HCT116 (cell line): ENCODE measurements at regions not wholly inside any gene's neighbourhood (a gene's known extent, or its start where the extent isn't known, plus 50 kb on each side); places are given as distances from the start of the nearest gene placed in this dataset.

Experiments
- ATAC-seq: fragments of 200-7000 bp; cut with Tn5 transposase; 2 replicates; pipeline ENCODE4 v1.9.1; 2020; ENCODE audit warnings: mild to moderate bottlenecking, moderate library complexity
- BruUV-seq: library from RNA; stranded (reverse); fragments of 400-500 nt; replicated peaks from 2 replicates; lab custom pipeline; 2021; lab: Mats Ljungman, UMichigan
- CTCF ChIA-PET: fragments of 300-600 bp; sonication (Branson Sonifier 250); formaldehyde crosslinking; loops from one replicate; lab custom pipeline; 2021; ENCODE audit warnings: antibody characterized with exemption; lab: Charles Lee
- POLR2A ChIA-PET: fragments of 300-600, 350-600 bp; sonication (Branson Sonifier 250); formaldehyde crosslinking; loops from one replicate; lab custom pipeline; 2021; ENCODE audit warnings: antibody characterized with exemption; lab: Charles Lee
- RAD21 ChIA-PET, 2 experiments: fragments of 300-600 bp; sonication (Branson Sonifier 250); formaldehyde crosslinking; loops; one replicate each; lab custom pipeline; 2023; ENCODE audit warnings: low total read pairs in 2 of 2; ENCODE audit not compliant: uncharacterized antibody in 2 of 2, unreplicated experiment in 2 of 2, low non-redundant PET in 1 of 2; lab: Charles Lee
- DNase-seq: peaks from one replicate; pipeline ENCODE4 v3.0.0-alpha.2; 2010; ENCODE audit warnings: low read depth, low spot score
- H2AFZ ChIP-seq: fragments of 200-600 bp; shearing (Covaris generic), sonication (generic); 2 replicates; pipeline ENCODE4 v1.6.1; 2017; ENCODE audit warnings: low read depth, mixed run types, mixed read lengths, antibody characterized with exemption, low read length; ENCODE audit not compliant: poor library complexity, severe bottlenecking
- H3K27ac ChIP-seq: 2 replicates; pipeline ENCODE4 v1.5.1; 2012; ENCODE audit warnings: low read depth, low read length
- H3K27me3 ChIP-seq: fragments of 200-600 bp; sonication (generic); 2 replicates; pipeline ENCODE4 v1.6.1; 2016; ENCODE audit warnings: mixed run types, low read length, mixed read lengths; ENCODE audit not compliant: insufficient read depth
- H3K36me3 ChIP-seq, 2 experiments: fragments of 200-500 bp in 1 of 2; fragments of 200-600 bp in 1 of 2; sonication (Bioruptor generic) in 1 of 2; sonication (generic) in 1 of 2; 2 replicates each; pipeline versions ENCODE4 v1.5.1 to v1.6.1; 2014 to 2016; ENCODE audit warnings: low read length in 2 of 2, inconsistent platforms in 1 of 2, mixed read lengths in 1 of 2, mixed run types in 1 of 2; ENCODE audit not compliant: insufficient read depth in 2 of 2, control insufficient read depth in 1 of 2
- H3K4me1 ChIP-seq, 2 experiments: fragments of 200-600 bp in 1 of 2; sonication (generic) in 1 of 2; 2 replicates each; pipeline versions ENCODE4 v1.5.1 to v1.6.1; 2012 to 2017; ENCODE audit warnings: low read length in 2 of 2, inconsistent platforms in 1 of 2, mild to moderate bottlenecking in 1 of 2, mixed read lengths in 1 of 2, mixed run types in 1 of 2, moderate library complexity in 1 of 2; ENCODE audit not compliant: insufficient read depth in 2 of 2, control insufficient read depth in 1 of 2
- H3K4me2 ChIP-seq: fragments of 200-600 bp; sonication (generic); 2 replicates; pipeline ENCODE4 v1.6.1; 2017; ENCODE audit warnings: mixed run types, low read length, mixed read lengths
- H3K4me3 ChIP-seq, 2 experiments: fragments of 200-600 bp in 1 of 2; sonication (generic) in 1 of 2; replicated peaks in 1 of 2; 2 replicates each; pipeline ENCODE4 v1.5.1; 2011 to 2016; ENCODE audit warnings: low read length in 2 of 2, control low read depth in 1 of 2, low read depth in 1 of 2, mild to moderate bottlenecking in 1 of 2, mixed read lengths in 1 of 2, mixed run types in 1 of 2
- H3K79me2 ChIP-seq: fragments of 200-600 bp; sonication (generic); 2 replicates; pipeline ENCODE4 v1.6.1; 2017; ENCODE audit warnings: mild to moderate bottlenecking, mixed run types, low read length, moderate library complexity, mixed read lengths; ENCODE audit not compliant: insufficient read depth
- H3K9ac ChIP-seq: fragments of 200-600 bp; sonication (generic); 2 replicates; pipeline ENCODE4 v1.6.1; 2016; ENCODE audit warnings: low read length, mixed read lengths
- H3K9me2 ChIP-seq: fragments of 200-600 bp; sonication (generic), shearing (Covaris generic); 2 replicates; pipeline ENCODE4 v1.6.1; 2017; ENCODE audit warnings: mixed run types, mild to moderate bottlenecking, moderate library complexity; ENCODE audit not compliant: insufficient read depth
- H3K9me3 ChIP-seq, 2 experiments: fragments of 200-500 bp in 1 of 2; fragments of 200-600 bp in 1 of 2; sonication (Bioruptor generic) in 1 of 2; sonication (generic) in 1 of 2; 2 replicates each; pipeline ENCODE4 v1.6.1; 2014 to 2017; ENCODE audit warnings: low read length in 2 of 2, mixed read lengths in 2 of 2, inconsistent platforms in 1 of 2, low read depth in 1 of 2, mild to moderate bottlenecking in 1 of 2, mixed run types in 1 of 2, moderate library complexity in 1 of 2; ENCODE audit not compliant: control insufficient read depth in 1 of 2, insufficient read depth in 1 of 2
- H4K20me1 ChIP-seq: fragments of 200-600 bp; sonication (generic), shearing (Covaris generic); 2 replicates; pipeline ENCODE4 v1.6.1; 2017; ENCODE audit warnings: mixed run types, mild to moderate bottlenecking, moderate library complexity; ENCODE audit not compliant: insufficient read depth
- CEBPB ChIP-seq: IDR thresholded peaks from 2 replicates; pipeline ENCODE4 v1.6.1; 2012; ENCODE audit warnings: low read depth
- CTCF ChIP-seq, 3 experiments: fragments of 200-600 bp in 1 of 3; sonication (generic) in 1 of 3; IDR thresholded peaks in 2 of 3; conservative IDR thresholded peaks in 1 of 3; 2 replicates each; pipeline ENCODE4 v1.5.1; 2012 to 2017; ENCODE audit warnings: low read depth in 2 of 3, low read length in 2 of 3, antibody characterized with exemption in 1 of 3, borderline replicate concordance in 1 of 3, control low read depth in 1 of 3, mild to moderate bottlenecking in 1 of 3, mixed read lengths in 1 of 3, mixed run types in 1 of 3, moderate library complexity in 1 of 3; ENCODE audit not compliant: insufficient read depth in 1 of 3
- EZH2 ChIP-seq: fragments of 200-600 bp; sonication (generic); IDR thresholded peaks from 2 replicates; pipeline ENCODE4 v1.6.1; 2017; ENCODE audit warnings: antibody characterized with exemption, mixed run types
- EZH2phosphoT487 ChIP-seq: fragments of 200-600 bp; IDR thresholded peaks from 2 replicates; pipeline ENCODE4 v1.6.1; 2018; ENCODE audit warnings: antibody characterized with exemption, borderline replicate concordance
- FOSL1 ChIP-seq: IDR thresholded peaks from 2 replicates; pipeline ENCODE4 v1.6.1; 2012; ENCODE audit warnings: low read depth
- JUND ChIP-seq: IDR thresholded peaks from 2 replicates; pipeline ENCODE4 v1.6.1; 2012
- MAX ChIP-seq: IDR thresholded peaks from 2 replicates; pipeline ENCODE4 v1.6.1; 2012
- POLR2A ChIP-seq: IDR thresholded peaks from 2 replicates; pipeline ENCODE4 v1.7.0; 2011; ENCODE audit warnings: borderline replicate concordance; ENCODE audit not compliant: insufficient read depth, insufficient read length; ENCODE audit errors: extremely low read depth
- POLR2AphosphoS5 ChIP-seq: IDR thresholded peaks from 2 replicates; pipeline ENCODE4 v1.6.1; 2011; ENCODE audit warnings: mild to moderate bottlenecking, low read depth, low read length, moderate library complexity
- RAD21 ChIP-seq: IDR thresholded peaks from 2 replicates; pipeline ENCODE4 v1.6.1; 2012; ENCODE audit warnings: low read depth, mild to moderate bottlenecking
- REST ChIP-seq: IDR thresholded peaks from 2 replicates; pipeline ENCODE4 v1.6.1; 2012; ENCODE audit warnings: low read depth
- SIN3A ChIP-seq: IDR thresholded peaks from 2 replicates; pipeline ENCODE4 v1.6.1; 2012; ENCODE audit warnings: low read depth
- SP1 ChIP-seq: IDR thresholded peaks from 2 replicates; pipeline ENCODE4 v1.6.1; 2012; ENCODE audit warnings: low read depth
- SRF ChIP-seq: IDR thresholded peaks from 2 replicates; pipeline ENCODE4 v1.6.1; 2012; ENCODE audit warnings: low read depth
- TCF7L2 ChIP-seq: IDR thresholded peaks from 2 replicates; pipeline ENCODE4 v1.7.0; 2011; ENCODE audit warnings: borderline replicate concordance, inconsistent platforms; ENCODE audit not compliant: insufficient read depth, insufficient read length; ENCODE audit errors: extremely low read depth
- YY1 ChIP-seq: IDR thresholded peaks from 2 replicates; pipeline ENCODE4 v1.6.1; 2011; ENCODE audit warnings: low read length, low read depth, moderate library complexity, mild to moderate bottlenecking; ENCODE audit not compliant: insufficient replicate concordance; ENCODE audit errors: extremely low read depth
- ZBTB33 ChIP-seq: IDR thresholded peaks from 2 replicates; pipeline ENCODE4 v1.6.1; 2011; ENCODE audit warnings: mild to moderate bottlenecking, low read length, moderate library complexity; ENCODE audit not compliant: insufficient replicate concordance; ENCODE audit errors: extremely low read depth
- ZFX ChIP-seq: fragments of 450-650 bp; IDR thresholded peaks from 2 replicates; pipeline ENCODE4 v1.6.1; 2017
- ZNF274 ChIP-seq: fragments of 200-500 bp; sonication (Bioruptor generic); IDR thresholded peaks from 2 replicates; pipeline ENCODE4 v1.6.1; 2014; ENCODE audit warnings: mild to moderate bottlenecking, low read depth, low read length, inconsistent platforms
- intact Hi-C: fragments of 100-400 bp; cut with micrococcal nuclease; formaldehyde crosslinking; loops from 2 replicates; pipeline ENCODE4 v1.10.0; 2022
- TF ChIP-seq, protein P1 (sequence below): IDR thresholded peaks from 2 replicates; pipeline ENCODE4 v1.6.1; 2012

DNA sequence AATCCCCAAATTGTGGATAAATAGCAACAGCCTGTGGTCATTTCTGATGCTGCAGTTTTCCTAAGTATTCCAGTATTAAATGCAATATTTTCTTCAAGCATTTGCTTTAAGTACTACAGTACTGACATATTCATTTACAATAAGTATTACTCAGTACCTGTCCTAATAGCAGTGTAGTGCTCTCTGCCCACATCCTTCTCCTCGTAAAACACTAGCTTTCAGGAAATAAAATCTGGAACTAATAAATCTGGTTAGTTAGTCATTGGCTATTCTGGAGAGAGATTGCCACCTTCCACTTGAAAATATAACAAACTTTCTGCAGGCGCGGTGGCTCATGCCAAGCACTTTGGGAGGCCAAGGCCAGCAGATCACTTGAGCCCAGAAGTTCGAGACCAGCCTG lies 441.5 kb downstream of the PRKD1 start:
- Histone ChIP-seq H3K9me2 (no peaks in the 10 kb centered on the region), H3K9ac (no peak overlapping the region), H3K27me3 (no peaks in the 10 kb centered on the region), H3K4me2 (no peak overlapping the region), H3K9me3 (peaks cover 9 to 16% of the 10 kb centered on the region in 2 experiments; a peak in 3 of 4 replicates), H4K20me1 (no peaks in the 10 kb centered on the region), H2AFZ (no peak overlapping the region), H3K4me3 (no peak overlapping the region), H3K79me2 (no peaks in the 10 kb centered on the region), H3K27ac (no peak overlapping the region), H3K36me3 (no peaks in the 10 kb centered on the region), H3K4me1 (no peaks in the 10 kb centered on the region)
- intact Hi-C loops: no loop called here
- ChIA-PET RAD21 (no interaction called here), CTCF (no interaction called here), POLR2A (no interaction called here)
- no peak for TF ChIP-seq YY1
- no peak for TF ChIP-seq TCF7L2
- TF ChIP-seq SRF: no peak
- TF ChIP-seq CEBPB: no peak
- TF ChIP-seq CTCF (IDR thresholded peaks at IDR 0.05 in 2 of 3, conservative IDR thresholded peaks at IDR 0.05 in 1 of 3; ENCODE audit: borderline replicate concordance in 1 of 3, insufficient read depth in 1 of 3, low read depth in 2 of 3, low read length in 2 of 3): no peak
- TF ChIP-seq, protein P1, sequence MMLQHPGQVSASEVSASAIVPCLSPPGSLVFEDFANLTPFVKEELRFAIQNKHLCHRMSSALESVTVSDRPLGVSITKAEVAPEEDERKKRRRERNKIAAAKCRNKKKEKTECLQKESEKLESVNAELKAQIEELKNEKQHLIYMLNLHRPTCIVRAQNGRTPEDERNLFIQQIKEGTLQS: no peak
- TF ChIP-seq ZNF274: no peak
- TF ChIP-seq MAX: no peak
- TF ChIP-seq SP1: no peak
- no peak for TF ChIP-seq SIN3A
- no peak for TF ChIP-seq ZBTB33
- no peak for TF ChIP-seq RAD21
- no peak for TF ChIP-seq JUND
- TF ChIP-seq POLR2A: no peak
- no peak for TF ChIP-seq EZH2
- TF ChIP-seq FOSL1: no peak
- no peak for TF ChIP-seq EZH2phosphoT487
- TF ChIP-seq ZFX: no peak
- no peak for TF ChIP-seq POLR2AphosphoS5
- TF ChIP-seq REST: no peak
- ATAC-seq: no peak
- no peak for DNase-seq
- BruUV-seq: no TSS peak
